DMS 273 treated with DMSO at 0.1 percent for 48 hours (cell line): ENCODE measurements at regions not wholly inside any gene's neighbourhood (a gene's known extent, or its start where the extent isn't known, plus 50 kb on each side); places are given as distances from the start of the nearest gene placed in this dataset.
A peak's percentile ranks its signal among the peaks of the same experiment; 100 is the strongest.

Experiments used
- DNase-seq: peaks from one replicate; lab custom pipeline; 2025; lab: John Stamatoyannopoulos, UW

- DNase-seq, result no peak
Measured at GRCh38 chr3:165455793-165456192, 259.6 kb upstream of the SLITRK3 start.

- no peak for DNase-seq
Measured at GRCh38 chr3:165455360-165455759, 259.2 kb upstream of the SLITRK3 start.

- no peak for DNase-seq
Measured at GRCh38 chr3:165451371-165452070, 255.3 kb upstream of the SLITRK3 start.

GRCh38 chr3:165446555-165446954 lies 250.4 kb upstream of the SLITRK3 start:
- DNase-seq, result no peak

GRCh38 chr3:165444745-165445144 lies 248.6 kb upstream of the SLITRK3 start:
- no peak for DNase-seq

GRCh38 chr3:165443664-165444063 lies 247.5 kb upstream of the SLITRK3 start:
- DNase-seq, result no peak

GRCh38 chr3:165442061-165442460 lies 245.9 kb upstream of the SLITRK3 start:
- no peak for DNase-seq

GRCh38 chr3:165440380-165440779 lies 244.2 kb upstream of the SLITRK3 start:
- no peak for DNase-seq

GRCh38 chr3:165439765-165440164 lies 243.6 kb upstream of the SLITRK3 start:
- DNase-seq, result no peak

- DNase-seq, result no peak
Measured at GRCh38 chr3:165434516-165434915, 238.3 kb upstream of the SLITRK3 start.

- DNase-seq, result no peak
Measured at GRCh38 chr3:165406425-165406824, 210.2 kb upstream of the SLITRK3 start.

- no peak for DNase-seq
Measured at GRCh38 chr3:165404357-165405027, 208.3 kb upstream of the SLITRK3 start.

GRCh38 chr3:165403666-165404065 lies 207.5 kb upstream of the SLITRK3 start:
- no peak for DNase-seq

- DNase-seq, result no peak
Measured at GRCh38 chr3:165395188-165395587, 199.0 kb upstream of the SLITRK3 start.

- DNase-seq, result no peak
Measured at GRCh38 chr3:165393461-165393860, 197.3 kb upstream of the SLITRK3 start.

GRCh38 chr3:165390166-165390565 lies 194.0 kb upstream of the SLITRK3 start:
- no peak for DNase-seq

GRCh38 chr3:165389653-165390052 lies 193.5 kb upstream of the SLITRK3 start:
- DNase-seq, result no peak

- DNase-seq, result peak; percentile 18
Measured at GRCh38 chr3:165389064-165389463, 192.9 kb upstream of the SLITRK3 start.

- no peak for DNase-seq
Measured at GRCh38 chr3:165383381-165383780, 187.2 kb upstream of the SLITRK3 start.

- no peak for DNase-seq
Measured at GRCh38 chr3:165382672-165383071, 186.5 kb upstream of the SLITRK3 start.

- DNase-seq, result no peak
Measured at GRCh38 chr3:165378761-165379160, 182.6 kb upstream of the SLITRK3 start.

- DNase-seq, result no peak
Measured at GRCh38 chr3:165359005-165359404, 162.8 kb upstream of the SLITRK3 start.

GRCh38 chr3:165355316-165355715 lies 159.1 kb upstream of the SLITRK3 start:
- no peak for DNase-seq

GRCh38 chr3:165347526-165347925 lies 151.3 kb upstream of the SLITRK3 start:
- no peak for DNase-seq
